Stimulated activated naive CD8-positive, alpha-beta T cell treated with anti-CD3 and anti-CD28 coated beads, Interleukin-15, Interleukin-2, amounts not matched to agents 100 ng/mL and 50 ng/mL, for 24 hours (primary cell): ENCODE measurements at regions not wholly inside any gene's neighbourhood (a gene's known extent, or its start where the extent isn't known, plus 50 kb on each side); places are given as distances from the start of the nearest gene placed in this dataset.

ENCODE experiments used
- H3K27ac Mint-ChIP-seq: one replicate; pipeline ENCODE4 v1.8.0; 2021; ENCODE audit warnings: mild to moderate bottlenecking, mixed read lengths
- H3K27me3 Mint-ChIP-seq: one replicate; pipeline ENCODE4 v1.8.0; 2021; ENCODE audit warnings: mixed read lengths
- H3K36me3 Mint-ChIP-seq: one replicate; pipeline ENCODE4 v1.8.0; 2021; ENCODE audit warnings: low read depth, mixed read lengths
- H3K4me1 Mint-ChIP-seq: one replicate; pipeline ENCODE4 v1.8.0; 2021; ENCODE audit warnings: low read depth, mixed read lengths
- H3K4me3 Mint-ChIP-seq: one replicate; pipeline ENCODE4 v1.8.0; 2021; ENCODE audit warnings: mild to moderate bottlenecking, mixed read lengths
- H3K9me3 Mint-ChIP-seq: one replicate; pipeline ENCODE4 v1.8.0; 2021; ENCODE audit warnings: mixed read lengths

DNA sequence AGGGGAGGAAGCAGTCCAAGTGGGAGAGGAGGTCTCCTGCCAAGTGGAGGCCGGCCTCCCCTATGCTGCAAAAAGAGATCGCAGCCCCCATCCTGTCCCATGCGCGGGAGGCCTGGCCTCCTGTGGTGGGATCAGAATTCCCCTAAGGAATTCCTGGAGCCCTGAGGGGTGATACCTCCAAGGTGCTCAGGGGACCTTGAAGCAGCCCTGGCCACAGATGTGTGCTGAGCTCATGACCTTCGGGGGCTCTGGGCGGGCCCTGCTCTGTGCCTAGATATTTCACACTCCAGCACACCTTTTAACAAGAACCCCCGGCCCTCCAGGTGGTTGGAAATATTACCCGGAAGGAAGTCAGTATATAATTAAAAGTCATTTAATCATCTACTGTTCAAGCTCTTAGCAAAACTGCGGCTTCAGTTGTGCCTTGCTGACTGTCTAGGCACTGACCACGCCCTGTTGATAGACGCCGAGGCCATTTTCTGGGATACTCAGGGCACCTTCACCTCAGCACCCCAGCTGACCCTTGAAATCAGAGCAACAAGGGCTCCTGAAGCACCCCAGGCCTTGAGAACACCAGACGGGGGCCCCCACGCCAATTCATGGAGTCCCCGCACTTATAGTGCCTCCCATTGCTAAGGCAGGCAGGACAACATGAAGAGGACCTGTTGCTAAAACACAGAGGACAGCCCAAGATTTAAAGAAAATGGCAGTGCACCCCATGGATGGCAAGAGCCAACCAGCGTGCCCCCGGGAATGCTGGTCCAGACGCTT is 119.1 kb downstream of the NDUFA10 start:
- Mint-ChIP-seq H3K27ac (no peak overlapping the region), H3K4me1 (peaks cover 13% of the 10 kb centered on the region), H3K27me3 (no peaks in the 10 kb centered on the region), H3K4me3 (no peak overlapping the region), H3K9me3 (no peaks in the 10 kb centered on the region), H3K36me3 (no peaks in the 10 kb centered on the region)

DNA sequence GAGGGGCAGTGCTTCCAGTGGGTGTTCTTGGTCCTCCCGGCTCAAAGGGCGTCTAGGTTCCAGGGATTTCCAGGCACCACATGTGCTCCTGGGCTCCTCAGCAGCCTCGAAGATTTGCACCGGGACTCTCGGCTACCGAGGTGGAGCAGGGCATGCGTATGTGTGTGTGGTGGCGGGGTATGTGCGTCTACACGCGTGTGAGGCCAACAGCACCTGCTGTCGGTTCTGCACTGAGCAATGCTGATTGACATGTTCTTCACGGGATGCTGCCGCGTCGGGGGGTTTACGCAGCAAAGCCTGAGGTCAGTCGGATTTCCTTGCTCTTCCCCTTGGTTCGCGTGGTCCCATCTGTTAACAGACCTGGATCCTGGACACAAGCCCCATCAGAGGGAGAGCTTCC is 119.8 kb downstream of the NDUFA10 start:
- no peak overlapping the region for H3K4me3 Mint-ChIP-seq
- peaks cover 6% of the 10 kb centered on the region for H3K4me1 Mint-ChIP-seq
- no peaks in the 10 kb centered on the region for H3K36me3 Mint-ChIP-seq
- H3K27me3 Mint-ChIP-seq, result no peaks in the 10 kb centered on the region
- no peak overlapping the region for H3K27ac Mint-ChIP-seq
- H3K9me3 Mint-ChIP-seq, result no peaks in the 10 kb centered on the region

DNA sequence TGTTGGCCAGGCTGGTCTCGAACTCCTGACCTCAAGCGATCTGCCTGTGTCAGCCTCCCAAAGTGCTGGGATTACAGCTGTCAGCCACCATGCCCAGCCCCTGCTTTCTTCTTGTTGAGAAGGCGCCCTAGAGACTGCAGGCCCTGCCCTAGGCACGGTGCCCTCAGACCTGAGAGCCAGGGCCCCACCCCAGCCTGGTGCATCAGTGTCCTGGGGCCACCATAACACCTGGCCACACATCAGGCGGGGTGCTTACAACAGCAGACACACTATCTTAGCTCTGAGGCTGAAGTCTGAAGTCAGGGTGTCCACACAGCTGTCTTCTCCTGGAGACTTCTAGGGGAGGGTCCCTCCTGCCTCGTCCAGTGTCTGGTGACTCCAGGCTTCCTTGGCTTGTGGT is 120.6 kb downstream of the NDUFA10 start:
- no peak overlapping the region for H3K27ac Mint-ChIP-seq
- H3K36me3 Mint-ChIP-seq, result no peaks in the 10 kb centered on the region
- no peak overlapping the region for H3K4me3 Mint-ChIP-seq
- H3K27me3 Mint-ChIP-seq, result no peaks in the 10 kb centered on the region
- no peaks in the 10 kb centered on the region for H3K9me3 Mint-ChIP-seq
- H3K4me1 Mint-ChIP-seq, result peaks cover under 1% of the 10 kb centered on the region

DNA sequence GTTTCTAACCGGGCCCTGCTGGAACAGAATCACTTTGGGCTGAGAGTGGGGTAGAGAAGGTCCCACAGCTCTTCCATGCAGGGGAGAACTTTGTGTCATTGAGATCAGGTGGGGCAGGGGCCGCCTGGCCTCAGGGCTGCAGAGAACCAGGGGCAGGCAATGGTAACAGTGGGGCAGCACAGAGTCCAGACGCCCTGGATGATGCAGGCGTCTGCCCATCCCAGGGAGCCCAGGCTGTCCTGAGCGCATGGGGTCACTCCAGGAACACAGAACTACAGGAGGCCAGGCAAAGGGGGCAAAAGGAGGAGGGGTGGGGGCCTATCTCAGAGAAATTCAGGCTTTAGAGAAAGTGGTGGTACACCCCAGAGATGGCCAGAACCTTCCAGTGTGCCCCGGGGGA is 121.3 kb downstream of the NDUFA10 start:
- Mint-ChIP-seq H3K27me3 (no peaks in the 10 kb centered on the region), H3K4me1 (no peaks in the 10 kb centered on the region), H3K36me3 (no peaks in the 10 kb centered on the region), H3K9me3 (no peaks in the 10 kb centered on the region), H3K4me3 (no peak overlapping the region), H3K27ac (no peak overlapping the region)

DNA sequence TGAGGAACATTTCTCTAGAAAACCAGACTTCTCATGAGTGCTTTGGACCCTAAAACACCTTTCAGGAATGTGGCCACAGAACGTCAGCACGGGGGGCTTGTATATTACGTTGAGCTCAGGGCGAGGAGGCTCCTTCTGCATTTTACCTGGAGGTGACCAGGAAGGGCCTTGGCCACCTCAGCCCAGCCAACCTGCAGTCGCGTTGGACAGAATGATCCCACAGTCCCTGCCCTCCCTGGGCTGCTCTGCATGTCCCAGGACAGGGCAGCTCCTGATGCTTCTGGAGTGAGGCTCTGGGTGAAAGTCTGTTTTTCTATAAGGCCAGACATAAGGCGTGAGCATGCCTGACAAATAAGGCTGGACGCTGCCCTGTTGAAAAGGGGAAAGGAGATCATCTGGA is 121.9 kb downstream of the NDUFA10 start:
- H3K4me3 Mint-ChIP-seq, result no peak overlapping the region
- H3K36me3 Mint-ChIP-seq, result no peaks in the 10 kb centered on the region
- H3K9me3 Mint-ChIP-seq, result no peaks in the 10 kb centered on the region
- H3K4me1 Mint-ChIP-seq, result no peaks in the 10 kb centered on the region
- no peaks in the 10 kb centered on the region for H3K27me3 Mint-ChIP-seq
- no peak overlapping the region for H3K27ac Mint-ChIP-seq

DNA sequence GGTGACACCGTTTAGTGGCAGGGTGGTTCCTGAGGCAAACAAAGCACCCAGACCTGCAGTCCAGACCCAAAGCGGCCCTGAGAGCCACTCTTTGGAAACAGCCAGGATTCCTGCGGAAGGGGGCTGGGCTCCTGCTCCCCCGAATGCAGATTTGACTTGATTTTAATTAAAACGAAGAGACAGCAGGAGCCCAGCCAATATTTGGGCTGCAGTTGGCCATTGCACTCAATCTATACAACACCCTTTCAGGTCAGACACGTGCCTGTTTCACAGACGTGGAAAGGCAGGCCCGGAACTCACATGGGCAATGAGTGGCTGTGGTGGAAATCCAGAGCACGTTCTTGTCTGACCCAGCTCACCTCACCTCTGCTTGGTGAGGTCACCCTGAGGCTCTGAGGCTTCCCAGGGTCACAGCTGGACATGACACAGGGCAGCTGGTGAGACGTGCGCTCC is 122.4 kb downstream of the NDUFA10 start:
- Mint-ChIP-seq H3K4me3 (no peak overlapping the region), H3K27me3 (no peaks in the 10 kb centered on the region), H3K9me3 (no peaks in the 10 kb centered on the region), H3K27ac (no peak overlapping the region), H3K4me1 (no peaks in the 10 kb centered on the region), H3K36me3 (no peaks in the 10 kb centered on the region)

DNA sequence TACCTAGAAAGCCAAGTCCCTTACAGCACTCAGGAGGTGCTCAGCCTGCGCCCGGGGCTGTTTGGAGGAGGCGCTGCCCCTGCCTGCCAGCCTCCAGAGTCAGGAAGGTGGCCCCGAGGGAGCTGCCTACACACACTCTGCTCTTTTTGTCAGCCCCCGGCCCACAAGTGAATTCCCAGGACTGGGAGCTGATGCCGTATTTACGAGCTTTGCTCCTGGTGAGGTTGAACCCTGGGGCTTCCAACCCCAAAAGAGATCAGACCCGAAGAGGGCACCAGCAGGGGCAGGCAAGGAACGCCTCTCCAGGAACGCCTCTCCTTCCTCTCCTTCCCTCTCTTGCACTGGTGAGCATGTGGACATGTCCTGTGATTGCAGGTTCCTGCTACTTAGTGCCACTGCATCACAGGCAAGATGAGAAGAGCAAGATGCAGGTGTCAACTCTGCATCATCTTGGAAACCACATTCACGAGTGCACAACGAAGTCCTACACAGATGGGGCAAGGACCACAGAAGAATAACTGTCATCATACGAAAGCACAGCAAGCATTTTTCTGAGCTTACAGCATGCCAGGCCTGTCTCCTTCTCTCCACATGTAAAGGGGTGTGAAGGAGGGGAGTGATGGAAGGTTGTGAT is 126.7 kb downstream of the NDUFA10 start:
- Mint-ChIP-seq H3K4me1 (no peaks in the 10 kb centered on the region), H3K4me3 (no peak overlapping the region), H3K36me3 (no peaks in the 10 kb centered on the region), H3K27me3 (peaks cover 18% of the 10 kb centered on the region), H3K27ac (no peak overlapping the region), H3K9me3 (no peaks in the 10 kb centered on the region)

DNA sequence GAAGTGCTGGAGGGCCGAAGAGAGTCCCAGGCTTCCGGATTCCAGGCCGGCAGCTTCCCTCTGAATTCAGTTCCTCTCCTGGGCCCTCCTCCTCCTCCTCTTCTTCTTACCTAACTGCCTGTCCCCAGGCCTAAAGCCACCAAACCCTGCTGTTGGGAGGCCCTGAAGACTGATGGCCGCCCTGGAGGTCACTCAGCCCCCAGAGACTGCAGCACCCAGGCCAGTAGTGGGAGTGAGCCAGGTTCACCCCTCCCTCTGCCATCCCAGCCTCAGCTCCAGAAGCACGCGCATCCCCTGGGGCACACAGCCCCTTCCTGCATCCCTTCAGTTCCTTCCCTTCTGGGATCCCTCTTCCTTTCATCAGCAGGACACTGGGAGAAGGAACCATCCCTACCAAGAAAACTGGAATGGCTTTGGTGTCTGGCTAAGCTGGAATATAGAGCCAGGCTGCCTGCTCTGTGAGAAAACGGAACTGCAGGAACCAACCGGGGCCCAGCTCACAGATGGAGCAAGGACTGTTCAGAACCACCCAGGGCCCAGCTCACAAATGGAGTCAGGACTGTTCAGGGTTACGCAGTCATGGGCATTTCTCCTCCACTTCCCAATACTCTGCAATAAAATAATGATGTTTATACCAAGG is 127.4 kb downstream of the NDUFA10 start:
- H3K27me3 Mint-ChIP-seq, result peaks cover 18% of the 10 kb centered on the region
- no peak overlapping the region for H3K4me3 Mint-ChIP-seq
- H3K9me3 Mint-ChIP-seq, result no peaks in the 10 kb centered on the region
- no peaks in the 10 kb centered on the region for H3K4me1 Mint-ChIP-seq
- H3K36me3 Mint-ChIP-seq, result no peaks in the 10 kb centered on the region
- no peak overlapping the region for H3K27ac Mint-ChIP-seq

DNA sequence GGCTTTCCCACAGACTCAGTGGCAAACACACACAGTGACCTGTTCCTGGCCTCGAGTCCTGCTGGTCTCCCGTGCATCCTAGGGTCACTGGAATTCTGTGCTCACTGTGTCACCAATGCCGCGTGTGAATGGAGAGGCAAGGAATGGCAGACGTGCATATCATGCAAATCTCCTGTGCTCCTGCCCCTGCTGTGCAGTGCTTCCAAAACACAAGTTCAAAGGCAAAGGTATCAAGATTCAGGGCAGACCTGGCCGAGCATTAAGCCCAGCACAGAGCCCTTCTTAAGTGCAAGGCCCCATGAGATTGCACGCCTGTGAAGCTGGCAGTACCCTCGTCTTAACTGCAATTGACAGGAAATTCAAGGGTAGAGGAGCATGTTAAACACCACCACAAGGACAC is 129.1 kb downstream of the NDUFA10 start:
- H3K4me1 Mint-ChIP-seq, result no peaks in the 10 kb centered on the region
- no peaks in the 10 kb centered on the region for H3K9me3 Mint-ChIP-seq
- no peak overlapping the region for H3K27ac Mint-ChIP-seq
- H3K27me3 Mint-ChIP-seq, result peaks cover 18% of the 10 kb centered on the region
- H3K4me3 Mint-ChIP-seq, result no peak overlapping the region
- H3K36me3 Mint-ChIP-seq, result no peaks in the 10 kb centered on the region

DNA sequence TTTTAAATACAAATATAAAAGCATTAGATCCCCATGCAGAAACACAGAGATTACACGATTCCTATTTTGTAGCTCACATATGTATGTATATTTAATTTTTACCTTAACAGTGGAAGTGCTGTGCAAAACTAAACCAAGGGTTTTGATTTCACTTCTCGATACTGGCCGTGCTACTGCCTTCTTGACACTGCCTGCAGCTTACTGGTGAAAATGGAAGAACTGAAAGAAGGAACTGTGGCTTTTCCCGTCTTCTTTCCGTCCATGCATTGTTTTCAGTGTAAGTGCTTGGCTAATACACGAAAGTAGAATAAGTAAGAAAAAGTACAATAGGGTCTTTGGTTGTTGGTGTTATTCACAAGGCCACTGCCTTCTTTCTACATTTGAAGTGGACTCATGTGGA is 129.5 kb downstream of the NDUFA10 start:
- no peaks in the 10 kb centered on the region for H3K4me1 Mint-ChIP-seq
- H3K36me3 Mint-ChIP-seq, result no peaks in the 10 kb centered on the region
- H3K9me3 Mint-ChIP-seq, result no peaks in the 10 kb centered on the region
- no peak overlapping the region for H3K4me3 Mint-ChIP-seq
- H3K27ac Mint-ChIP-seq, result no peak overlapping the region
- peaks cover 18% of the 10 kb centered on the region for H3K27me3 Mint-ChIP-seq

DNA sequence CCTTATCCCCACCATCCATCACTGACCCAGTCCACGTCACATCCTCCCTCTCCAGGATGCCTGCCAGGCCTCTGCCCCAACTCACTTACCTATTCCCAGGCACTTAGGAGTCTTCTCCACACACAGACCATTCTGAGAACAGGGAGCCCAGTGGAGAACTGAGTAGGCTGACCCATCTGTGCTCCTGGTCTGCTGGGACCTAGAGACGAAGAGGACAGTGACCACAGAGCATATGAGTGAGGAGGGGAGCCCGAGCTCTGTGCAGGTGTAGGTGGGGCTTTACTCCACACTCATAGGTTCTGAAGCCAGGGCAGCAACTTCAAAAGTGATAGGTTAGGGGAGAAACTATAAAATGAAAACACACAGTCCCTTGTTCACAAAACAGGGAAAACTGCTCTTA is 130.0 kb downstream of the NDUFA10 start:
- H3K27ac Mint-ChIP-seq, result no peak overlapping the region
- no peaks in the 10 kb centered on the region for H3K36me3 Mint-ChIP-seq
- H3K4me1 Mint-ChIP-seq, result no peaks in the 10 kb centered on the region
- no peak overlapping the region for H3K4me3 Mint-ChIP-seq
- peaks cover 18% of the 10 kb centered on the region for H3K27me3 Mint-ChIP-seq
- no peaks in the 10 kb centered on the region for H3K9me3 Mint-ChIP-seq

DNA sequence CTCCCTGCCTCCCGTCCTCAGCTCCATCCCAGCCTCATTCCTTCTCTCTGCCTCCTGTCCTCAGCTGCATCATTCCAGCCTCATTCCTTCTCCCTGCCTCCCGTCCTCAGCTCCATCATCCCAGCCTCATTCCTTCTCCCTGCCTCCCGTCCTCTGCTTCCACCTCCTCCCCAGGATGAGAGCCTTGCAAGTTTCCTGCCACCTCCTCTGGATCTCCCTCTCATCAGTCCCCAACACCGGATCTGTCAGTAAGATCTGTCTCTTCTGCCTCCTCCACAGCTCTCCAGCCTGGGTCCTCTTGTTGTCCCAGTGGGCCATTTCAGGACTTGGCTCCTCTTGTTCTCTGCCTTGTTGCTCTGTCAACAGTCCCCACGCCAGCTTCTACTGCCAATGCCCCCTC is 130.9 kb downstream of the NDUFA10 start:
- no peaks in the 10 kb centered on the region for H3K36me3 Mint-ChIP-seq
- H3K9me3 Mint-ChIP-seq, result no peaks in the 10 kb centered on the region
- no peak overlapping the region for H3K4me3 Mint-ChIP-seq
- no peaks in the 10 kb centered on the region for H3K4me1 Mint-ChIP-seq
- peaks cover 18% of the 10 kb centered on the region for H3K27me3 Mint-ChIP-seq
- H3K27ac Mint-ChIP-seq, result no peak overlapping the region

DNA sequence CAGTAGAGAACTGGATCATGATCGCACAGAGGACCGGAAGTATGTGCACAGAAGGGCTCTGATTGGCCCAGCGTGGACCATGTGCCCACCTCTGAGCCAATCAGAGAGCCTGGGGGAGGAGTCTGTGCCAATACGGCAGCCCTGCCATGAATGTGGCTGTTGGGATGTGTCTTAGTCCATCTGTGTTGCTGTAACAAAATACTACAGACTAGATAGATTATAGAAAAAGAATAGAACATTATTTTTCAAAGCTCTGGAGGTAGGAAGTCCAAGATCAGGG is 132.0 kb downstream of the NDUFA10 start:
- Mint-ChIP-seq H3K27me3 (peaks cover 18% of the 10 kb centered on the region), H3K27ac (no peak overlapping the region), H3K4me1 (no peaks in the 10 kb centered on the region), H3K36me3 (no peaks in the 10 kb centered on the region), H3K9me3 (no peaks in the 10 kb centered on the region), H3K4me3 (no peak overlapping the region)

DNA sequence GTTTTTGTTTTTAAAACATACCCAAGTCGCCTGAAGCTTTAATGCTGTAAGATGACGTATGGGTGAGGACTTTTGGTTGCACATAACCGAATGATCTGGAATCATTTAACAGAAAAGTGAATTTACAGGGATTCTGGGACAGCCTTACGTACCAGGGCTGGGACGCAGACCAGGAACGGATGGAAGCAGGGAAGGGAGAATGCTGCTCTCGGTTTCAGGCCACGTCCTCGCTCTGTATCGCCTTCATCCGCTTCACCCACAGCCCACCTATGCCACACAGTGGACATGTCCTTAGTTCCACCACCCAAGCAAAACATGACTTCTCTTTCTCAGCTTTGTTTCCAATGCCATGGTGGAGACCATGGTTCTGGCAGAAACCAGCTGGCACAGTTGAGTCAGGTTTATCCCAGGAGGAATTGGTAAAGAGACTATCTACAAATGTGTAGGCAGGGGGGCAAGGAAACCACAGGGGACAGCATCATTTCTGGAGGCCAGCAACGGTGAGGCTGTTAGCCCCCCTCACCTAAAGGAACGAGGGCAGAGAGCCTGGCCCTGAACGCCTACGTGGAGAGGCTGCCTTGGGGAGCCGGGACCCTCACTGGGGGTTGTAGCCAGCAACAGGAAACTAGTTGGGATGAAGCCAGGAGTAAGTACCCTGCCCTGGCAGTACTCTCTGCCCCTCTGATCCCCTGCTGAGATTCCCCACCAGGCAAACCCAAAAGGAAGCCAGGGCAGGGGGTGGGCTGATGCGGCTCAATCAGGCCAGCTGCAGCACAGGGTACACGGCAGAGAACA is 132.5 kb downstream of the NDUFA10 start:
- no peak overlapping the region for H3K4me3 Mint-ChIP-seq
- H3K9me3 Mint-ChIP-seq, result no peaks in the 10 kb centered on the region
- H3K36me3 Mint-ChIP-seq, result no peaks in the 10 kb centered on the region
- H3K4me1 Mint-ChIP-seq, result no peaks in the 10 kb centered on the region
- peaks cover 18% of the 10 kb centered on the region for H3K27me3 Mint-ChIP-seq
- no peak overlapping the region for H3K27ac Mint-ChIP-seq

DNA sequence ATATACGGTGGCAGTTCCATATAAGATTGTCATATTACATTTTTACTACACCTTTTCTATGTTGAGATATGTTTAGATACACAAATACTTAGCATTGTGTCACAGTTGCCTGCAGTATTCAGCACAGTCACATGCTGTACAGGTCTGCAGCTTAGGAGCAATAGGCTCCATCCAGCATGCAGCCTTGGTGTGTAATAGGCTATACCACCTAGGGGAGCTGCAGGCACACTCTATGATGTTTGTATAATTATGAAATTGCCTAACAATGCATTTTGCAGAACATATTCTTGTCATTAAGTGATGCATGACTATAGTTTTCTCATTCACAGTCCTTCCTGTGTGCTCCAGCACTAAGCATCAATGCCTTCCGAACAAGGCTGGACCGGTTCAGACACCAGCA is 133.4 kb downstream of the NDUFA10 start:
- H3K36me3 Mint-ChIP-seq, result no peaks in the 10 kb centered on the region
- no peak overlapping the region for H3K27ac Mint-ChIP-seq
- no peaks in the 10 kb centered on the region for H3K4me1 Mint-ChIP-seq
- peaks cover 18% of the 10 kb centered on the region for H3K27me3 Mint-ChIP-seq
- H3K4me3 Mint-ChIP-seq, result no peak overlapping the region
- peaks cover 3% of the 10 kb centered on the region for H3K9me3 Mint-ChIP-seq
